ENCODE measurements at regions not wholly inside any gene's neighbourhood (a gene's known extent, or its start where the extent isn't known, plus 50 kb on each side); places are given as distances from the start of the nearest gene placed in this dataset.

DNA sequence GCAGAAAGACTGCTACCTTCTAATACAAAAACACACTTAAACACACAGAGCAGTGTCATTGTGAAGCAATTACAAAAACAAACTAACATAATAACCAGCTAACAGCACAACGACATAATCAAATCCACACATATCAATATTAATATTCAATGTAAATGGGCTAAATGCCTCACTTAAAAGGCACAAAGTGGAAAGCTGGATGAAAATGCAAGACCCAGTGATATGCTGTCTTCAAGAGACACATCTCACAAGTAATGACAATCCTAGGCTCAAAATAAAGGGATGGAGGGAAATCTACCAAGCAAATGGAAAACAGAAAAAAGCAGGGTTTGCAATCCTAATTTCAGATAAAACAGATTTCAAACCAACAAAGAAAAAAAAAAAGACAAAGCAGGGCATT lies 67.8 kb upstream of the HTR1E start:
- Mint-ChIP-seq H3K9me3 (ENCODE audit: insufficient read depth) (peaks cover 26% of the 10 kb centered on the region), H3K27ac (no peak overlapping the region), H3K27me3 (no peaks in the 10 kb centered on the region), H3K4me1 (no peaks in the 10 kb centered on the region), H3K4me3 (no peak overlapping the region)
- ATAC-seq (ENCODE audit: low read depth) (no peak), DNase-seq (no peak)
- H3K4me1 ChIP-seq (ENCODE audit: control insufficient read depth in 2 of 2, insufficient read depth in 2 of 2, low read length in 2 of 2): no peaks in the 10 kb centered on the region
- no CpG with 5 or more reads among the region's 1 CpG for WGBS (ENCODE audit: insufficient coverage)
- TF ChIP-seq EZH2 (IDR thresholded peaks at IDR 0.05; ENCODE audit: borderline replicate concordance, insufficient read depth, low read depth, low read length, poor library complexity, severe bottlenecking) (no peak), CTCF (IDR thresholded peaks at IDR 0.05) (no peak)
- no peak overlapping the region for H3K4me2 ChIP-seq (replicated peaks; ENCODE audit: low read depth, low read length, poor library complexity, severe bottlenecking)
- H3K27ac ChIP-seq (ENCODE audit: low read length in 2 of 2): no peak overlapping the region
- no peaks in the 10 kb centered on the region for H3K27me3 ChIP-seq (replicated peaks in 1 of 4; ENCODE audit: control extremely low read depth in 1 of 4, control insufficient read depth in 3 of 4, insufficient read depth in 4 of 4, low read length in 3 of 4)
- H3K79me2 ChIP-seq (ENCODE audit: control insufficient read depth, insufficient read depth, low read length): no peaks in the 10 kb centered on the region
- intact Hi-C loops (cut with micrococcal nuclease): no loop called here
- H3K9ac ChIP-seq (ENCODE audit: low read length): no peak overlapping the region
- POLR2A ChIA-PET: no interaction called here
- H3K9me3 ChIP-seq (ENCODE audit: control extremely low read depth in 1 of 3, control insufficient read depth in 2 of 3, insufficient read depth in 1 of 3, low read length in 2 of 3): peaks cover 3 to 23% (median 14%) of the 10 kb centered on the region in 3 donors
- CTCF ChIA-PET: no interaction called here
- H3K36me3 ChIP-seq (replicated peaks in 1 of 2; ENCODE audit: control extremely low read depth in 1 of 2, control insufficient read depth in 1 of 2, extremely low read depth in 1 of 2, insufficient read depth in 2 of 2, low read length in 1 of 2): no peaks in the 10 kb centered on the region
- no peak overlapping the region for H3K4me3 ChIP-seq (ENCODE audit: control extremely low read depth in 1 of 5, extremely low read depth in 1 of 5, insufficient read depth in 1 of 5, low read depth in 2 of 5, low read length in 4 of 5)
- no peak overlapping the region for H2AFZ ChIP-seq (ENCODE audit: insufficient read depth, low read depth, low read length, poor library complexity, severe bottlenecking)
- no peaks in the 10 kb centered on the region for H4K20me1 ChIP-seq (ENCODE audit: control insufficient read depth, insufficient read depth, low read length, poor library complexity, severe bottlenecking)

- Histone ChIP-seq H3K36me3 (replicated peaks in 1 of 2; ENCODE audit: control extremely low read depth in 1 of 2, control insufficient read depth in 1 of 2, extremely low read depth in 1 of 2, insufficient read depth in 2 of 2, low read length in 1 of 2) (no peaks in the 10 kb centered on the region), H2AFZ (ENCODE audit: insufficient read depth, low read depth, low read length, poor library complexity, severe bottlenecking) (no peak overlapping the region), H3K4me2 (replicated peaks; ENCODE audit: low read depth, low read length, poor library complexity, severe bottlenecking) (no peak overlapping the region), H3K9me3 (ENCODE audit: control extremely low read depth in 1 of 3, control insufficient read depth in 2 of 3, insufficient read depth in 1 of 3, low read length in 2 of 3) (no peaks in the 10 kb centered on the region), H3K4me1 (ENCODE audit: control insufficient read depth in 2 of 2, insufficient read depth in 2 of 2, low read length in 2 of 2) (no peaks in the 10 kb centered on the region), H3K27me3 (replicated peaks in 1 of 4; ENCODE audit: control extremely low read depth in 1 of 4, control insufficient read depth in 3 of 4, insufficient read depth in 4 of 4, low read length in 3 of 4) (peaks cover 0 to 7% (median under 1%) of the 10 kb centered on the region in 4 experiments), H3K27ac (ENCODE audit: low read length in 2 of 2) (no peak overlapping the region), H3K4me3 (ENCODE audit: control extremely low read depth in 1 of 5, extremely low read depth in 1 of 5, insufficient read depth in 1 of 5, low read depth in 2 of 5, low read length in 4 of 5) (no peak overlapping the region), H3K9ac (ENCODE audit: low read length) (no peak overlapping the region), H4K20me1 (ENCODE audit: control insufficient read depth, insufficient read depth, low read length, poor library complexity, severe bottlenecking) (no peaks in the 10 kb centered on the region), H3K79me2 (ENCODE audit: control insufficient read depth, insufficient read depth, low read length) (no peaks in the 10 kb centered on the region)
- ATAC-seq (ENCODE audit: low read depth): no peak
- TF ChIP-seq CTCF (IDR thresholded peaks at IDR 0.05): no peak
- no peak for TF ChIP-seq EZH2 (IDR thresholded peaks at IDR 0.05; ENCODE audit: borderline replicate concordance, insufficient read depth, low read depth, low read length, poor library complexity, severe bottlenecking)
- intact Hi-C loops (cut with micrococcal nuclease): loop anchor here (5.0 to 10.0 kb wide), 2 partner anchors 1102 to 1505 kb away; no protein-coding TSS in a partner anchor
- ChIA-PET CTCF (interaction anchor here (1.7 kb wide), 1 partner anchor 1505 kb away, joined by 4 read pairs; no protein-coding TSS in a partner anchor), POLR2A (no interaction called here)
- H3K9me3 Mint-ChIP-seq (ENCODE audit: insufficient read depth): no peaks in the 10 kb centered on the region
- no peak overlapping the region for H3K27ac Mint-ChIP-seq
- H3K4me3 Mint-ChIP-seq: no peak overlapping the region
- no peak for DNase-seq
- no peaks in the 10 kb centered on the region for H3K27me3 Mint-ChIP-seq
- no peaks in the 10 kb centered on the region for H3K4me1 Mint-ChIP-seq
These were observed 77.8 kb upstream of the HTR1E start for GRCh38 chr6:86859513-86859912.
